Cardiac fibroblast (primary cell): ENCODE measurements at regions not wholly inside any gene's neighbourhood (a gene's known extent, or its start where the extent isn't known, plus 50 kb on each side); places are given as distances from the start of the nearest gene placed in this dataset.

ENCODE experiments used
- DNase-seq, 2 donors: peaks; one replicate each; pipeline versions ENCODE4 v3.0.0 to v3.0.0-alpha.2; 2010; ENCODE audit warnings: low read depth in 2 of 2
- H3K4me3 ChIP-seq, 2 donors: replicated peaks in 1 of 2; 1 replicate in 1 of 2; 2 replicates in 1 of 2; pipeline ENCODE4 v1.5.1; 2011; ENCODE audit warnings: low read depth in 2 of 2, low read length in 2 of 2, mild to moderate bottlenecking in 2 of 2, moderate library complexity in 1 of 2
- TF ChIP-seq, protein P1 (sequence below): IDR thresholded peaks from one replicate; pipeline ENCODE4 v1.5.1; 2011; ENCODE audit warnings: low read depth, mild to moderate bottlenecking, low read length, inconsistent platforms

DNA sequence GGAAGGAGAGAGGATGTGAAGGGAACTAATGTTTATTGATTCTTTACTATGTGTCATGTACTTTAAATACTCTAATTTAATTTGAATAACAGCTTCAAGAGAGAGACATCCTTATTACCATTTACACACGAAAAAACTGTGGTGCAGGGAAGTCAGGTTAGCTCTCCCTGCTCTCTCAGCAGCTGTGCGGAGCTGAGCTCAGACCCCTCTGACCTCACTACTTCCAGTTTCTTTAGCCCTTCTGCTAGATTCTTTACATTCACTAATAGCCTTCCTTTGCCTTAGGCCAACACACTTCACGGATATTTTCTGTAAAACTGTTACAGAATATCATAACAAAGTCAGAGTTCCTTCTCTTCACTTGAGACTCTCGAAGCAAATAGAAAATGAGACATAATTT, 131.3 kb upstream of the ARRDC3 start:
- TF ChIP-seq, protein P1, sequence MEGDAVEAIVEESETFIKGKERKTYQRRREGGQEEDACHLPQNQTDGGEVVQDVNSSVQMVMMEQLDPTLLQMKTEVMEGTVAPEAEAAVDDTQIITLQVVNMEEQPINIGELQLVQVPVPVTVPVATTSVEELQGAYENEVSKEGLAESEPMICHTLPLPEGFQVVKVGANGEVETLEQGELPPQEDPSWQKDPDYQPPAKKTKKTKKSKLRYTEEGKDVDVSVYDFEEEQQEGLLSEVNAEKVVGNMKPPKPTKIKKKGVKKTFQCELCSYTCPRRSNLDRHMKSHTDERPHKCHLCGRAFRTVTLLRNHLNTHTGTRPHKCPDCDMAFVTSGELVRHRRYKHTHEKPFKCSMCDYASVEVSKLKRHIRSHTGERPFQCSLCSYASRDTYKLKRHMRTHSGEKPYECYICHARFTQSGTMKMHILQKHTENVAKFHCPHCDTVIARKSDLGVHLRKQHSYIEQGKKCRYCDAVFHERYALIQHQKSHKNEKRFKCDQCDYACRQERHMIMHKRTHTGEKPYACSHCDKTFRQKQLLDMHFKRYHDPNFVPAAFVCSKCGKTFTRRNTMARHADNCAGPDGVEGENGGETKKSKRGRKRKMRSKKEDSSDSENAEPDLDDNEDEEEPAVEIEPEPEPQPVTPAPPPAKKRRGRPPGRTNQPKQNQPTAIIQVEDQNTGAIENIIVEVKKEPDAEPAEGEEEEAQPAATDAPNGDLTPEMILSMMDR: no peak
- DNase-seq: no peak
- H3K4me3 ChIP-seq: no peak overlapping the region

DNA sequence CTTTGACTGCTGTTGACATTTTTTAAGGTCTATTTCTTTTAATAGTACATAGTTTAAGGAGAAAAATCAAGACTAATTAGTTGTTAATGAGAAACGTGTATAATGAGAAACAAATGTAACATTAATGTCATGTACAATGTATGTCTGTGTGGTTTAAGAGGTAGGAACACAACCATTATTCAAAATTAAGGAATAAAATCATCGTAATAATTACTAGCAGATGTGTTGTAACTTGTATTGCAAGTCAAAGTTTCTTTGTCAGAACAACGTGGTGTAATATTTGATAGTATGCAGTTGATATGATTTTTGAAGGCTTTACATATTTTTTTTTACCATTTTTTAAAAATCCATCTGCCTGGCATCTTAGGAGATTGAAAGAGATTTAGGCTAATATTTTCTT, 120.2 kb upstream of the ARRDC3 start:
- TF ChIP-seq, protein P1: no peak
- no peak overlapping the region for H3K4me3 ChIP-seq

DNA sequence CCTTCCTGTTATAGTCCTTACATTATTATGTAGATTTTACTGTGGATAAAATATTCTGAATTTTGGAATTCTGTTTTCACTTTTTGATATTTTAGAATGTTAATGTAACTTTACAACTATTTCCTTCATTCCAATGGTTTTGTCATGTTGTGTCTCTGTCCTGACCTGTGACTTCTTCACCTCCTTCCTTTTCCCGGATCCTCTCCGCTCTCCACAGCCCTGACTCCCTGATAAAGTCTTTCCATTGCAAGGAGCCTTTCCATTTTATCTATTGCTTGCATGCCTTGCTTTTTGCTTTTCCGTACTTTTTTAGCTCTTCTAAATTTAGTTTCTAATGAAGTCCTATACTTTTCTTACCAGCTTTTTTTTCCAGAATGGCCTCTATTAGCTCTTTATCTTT, 117.6 kb upstream of the ARRDC3 start:
- TF ChIP-seq, protein P1: no peak
- DNase-seq: no peak

More for the DNA sequence above, 120.2 kb upstream of the ARRDC3 start:
- no peak for DNase-seq

DNA sequence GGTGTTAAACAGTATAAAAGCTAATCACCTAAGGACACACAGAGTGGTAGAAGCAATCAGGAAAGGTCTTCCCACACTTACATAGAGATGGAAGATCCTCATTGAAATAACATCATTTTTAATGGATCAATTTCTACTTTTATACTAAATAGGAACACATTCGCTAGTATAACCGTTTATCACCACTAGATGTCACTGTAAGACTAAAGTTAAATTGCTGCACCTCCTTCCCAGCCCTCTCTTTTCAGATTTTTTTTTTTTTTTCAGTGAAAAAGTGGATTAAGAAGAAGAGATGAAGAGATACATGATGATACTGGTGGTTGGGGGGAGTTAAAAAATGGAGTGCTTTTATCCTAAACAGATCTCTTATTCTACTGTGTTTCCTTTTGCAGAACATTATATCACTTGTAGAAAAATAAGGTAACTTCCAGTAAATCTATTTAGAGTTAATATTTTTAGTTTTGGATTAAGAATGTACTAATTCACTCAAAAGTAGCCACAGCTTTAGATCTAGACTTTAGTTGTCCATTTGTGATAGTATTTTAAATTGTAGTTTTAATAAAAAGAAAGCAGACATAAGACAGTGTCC, 116.9 kb upstream of the ARRDC3 start:
- no peak overlapping the region for H3K4me3 ChIP-seq
- TF ChIP-seq, protein P1: peak; percentile 49
- DNase-seq: peak; percentile 53 to 74

More for the DNA sequence above, 117.6 kb upstream of the ARRDC3 start:
- H3K4me3 ChIP-seq: no peak overlapping the region

DNA sequence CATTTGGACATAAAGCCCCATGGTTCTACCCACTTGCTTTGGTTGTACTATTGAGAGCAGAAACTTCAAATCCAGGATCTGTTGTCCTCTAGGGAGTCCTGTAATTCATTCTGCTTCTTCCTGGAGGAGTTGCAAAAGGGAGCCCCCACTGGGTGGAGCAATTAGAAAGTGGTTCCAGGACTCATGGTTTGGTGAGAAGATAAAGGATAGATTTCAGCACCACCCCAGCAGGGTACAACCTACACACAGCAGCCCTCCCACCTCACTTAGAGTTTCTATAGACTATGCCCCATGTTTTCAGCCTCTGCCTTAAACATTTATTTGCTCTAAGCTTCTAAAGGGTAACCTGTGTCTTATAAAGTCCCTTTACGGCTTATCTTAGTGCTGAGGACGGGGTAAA, 112.6 kb upstream of the ARRDC3 start:
- H3K4me3 ChIP-seq: no peak overlapping the region
- DNase-seq: no peak
- TF ChIP-seq, protein P1: no peak

DNA sequence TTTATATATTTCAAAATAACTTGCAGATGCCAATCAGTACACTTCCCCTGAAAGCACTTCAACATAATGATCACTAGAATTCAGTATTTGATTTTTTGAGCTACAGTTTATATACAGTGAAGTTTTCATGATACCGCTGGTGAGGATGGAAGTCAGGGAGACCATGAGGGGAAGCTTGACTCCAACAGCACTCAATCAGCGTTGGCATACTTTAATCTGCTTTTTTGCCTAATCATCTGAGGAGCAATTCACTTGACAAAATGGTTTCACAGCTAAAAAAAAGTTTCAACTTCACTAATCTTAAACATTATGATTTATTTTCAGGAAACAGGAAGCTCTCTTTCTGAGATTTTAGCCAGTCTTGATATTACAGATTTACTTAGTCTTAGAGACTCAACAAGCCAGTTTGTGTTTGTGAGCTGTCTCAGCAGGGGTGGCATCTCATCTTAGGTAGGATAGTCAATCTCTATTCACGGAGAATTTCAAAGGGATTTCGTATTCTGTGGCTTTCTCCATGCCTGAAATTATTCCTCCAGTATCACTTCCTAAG, 111.4 kb upstream of the ARRDC3 start:
- TF ChIP-seq, protein P1: no peak
- no peak for DNase-seq
- H3K4me3 ChIP-seq: no peak overlapping the region

DNA sequence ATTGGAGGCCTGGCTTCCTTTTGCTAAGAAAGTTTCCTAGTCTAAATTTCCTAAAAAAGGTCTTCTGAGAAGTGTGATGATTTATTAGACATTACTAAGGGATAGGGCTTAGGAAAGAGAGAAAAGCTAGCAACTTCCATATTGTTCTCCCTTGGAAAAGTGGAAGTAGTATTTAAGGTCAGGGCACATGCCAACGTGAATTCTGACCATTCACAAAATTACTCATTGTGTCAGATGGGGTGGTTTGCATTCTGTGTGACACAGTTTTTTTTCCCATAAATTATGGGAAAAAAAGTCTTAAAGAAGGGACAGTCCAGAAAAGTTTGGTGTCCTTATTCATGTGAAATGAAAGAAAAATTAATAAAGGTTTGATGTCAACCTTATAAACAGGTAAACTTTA, 110.0 kb upstream of the ARRDC3 start:
- H3K4me3 ChIP-seq: no peak overlapping the region
- no peak for DNase-seq
- TF ChIP-seq, protein P1: no peak
